G401.6 (cell line): ENCODE measurements at regions not wholly inside any gene's neighbourhood (a gene's known extent, or its start where the extent isn't known, plus 50 kb on each side); places are given as distances from the start of the nearest gene placed in this dataset.

ENCODE experiments used
- FAIRE-seq: peaks from 2 replicates; lab custom pipeline; 2012; peaks lifted over from hg19 to GRCh38; lab: Jason Lieb, UNC

GRCh38 chr5:167616043-167616890 lies 675.2 kb upstream of the WWC1 start:
- FAIRE-seq, result no peak

DNA sequence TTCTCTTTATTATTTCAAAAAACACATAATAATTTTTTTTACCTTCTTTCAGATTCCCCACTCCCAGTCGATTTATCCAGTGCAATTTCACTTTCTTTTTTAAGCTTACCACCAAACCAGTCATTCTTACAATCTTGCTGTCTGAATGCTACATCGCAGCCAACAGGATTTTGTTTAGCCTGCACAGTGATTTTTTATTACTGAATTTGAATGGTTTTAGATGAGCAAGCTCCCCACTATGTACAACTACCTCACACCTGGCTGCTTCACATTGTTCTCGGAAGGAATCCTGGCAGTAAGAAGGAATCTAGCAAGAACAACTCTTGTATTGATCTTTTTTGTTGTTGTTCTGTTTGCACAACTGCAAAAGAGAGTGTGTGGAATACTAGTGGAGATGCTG lies 668.1 kb upstream of the WWC1 start:
- no peak for FAIRE-seq

GRCh38 chr5:167624053-167624452 lies 667.4 kb upstream of the WWC1 start:
- FAIRE-seq, result no peak

DNA sequence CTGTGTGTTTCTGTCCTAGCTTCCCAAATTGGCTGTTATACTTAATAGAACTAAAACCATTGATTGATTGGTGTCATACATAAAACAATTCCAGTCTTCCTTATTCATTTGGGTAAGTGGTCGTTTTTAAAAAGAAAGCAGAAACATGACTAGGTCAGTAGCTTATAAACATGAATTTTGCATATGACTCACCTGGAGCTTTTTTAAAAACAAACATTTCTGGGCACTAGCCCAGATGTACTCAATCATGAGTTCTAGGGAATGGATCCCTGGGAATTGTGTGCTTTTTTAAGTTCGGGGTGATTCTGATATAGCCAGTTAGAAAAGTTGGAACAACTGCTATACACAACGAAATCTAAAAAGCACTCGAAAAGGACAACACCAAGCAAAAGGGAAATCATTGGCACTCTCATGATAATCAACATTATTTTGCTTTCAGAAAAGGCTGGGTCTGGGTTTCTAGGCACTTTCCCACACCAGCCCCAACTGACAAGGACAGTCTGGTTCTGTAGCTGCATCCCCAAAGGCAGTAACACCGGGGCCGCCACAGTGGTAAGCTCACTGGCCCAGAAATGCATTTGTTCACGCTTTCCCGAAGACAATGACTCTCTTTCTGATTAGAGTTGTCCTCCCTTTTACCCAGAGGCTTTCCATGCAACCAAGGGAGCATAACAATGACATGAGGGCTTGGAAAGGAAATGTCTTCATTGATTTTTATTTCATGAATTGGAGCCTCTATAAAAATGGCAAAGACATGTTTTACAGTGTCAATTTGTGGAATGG lies 664.9 kb upstream of the WWC1 start:
- FAIRE-seq, result no peak

DNA sequence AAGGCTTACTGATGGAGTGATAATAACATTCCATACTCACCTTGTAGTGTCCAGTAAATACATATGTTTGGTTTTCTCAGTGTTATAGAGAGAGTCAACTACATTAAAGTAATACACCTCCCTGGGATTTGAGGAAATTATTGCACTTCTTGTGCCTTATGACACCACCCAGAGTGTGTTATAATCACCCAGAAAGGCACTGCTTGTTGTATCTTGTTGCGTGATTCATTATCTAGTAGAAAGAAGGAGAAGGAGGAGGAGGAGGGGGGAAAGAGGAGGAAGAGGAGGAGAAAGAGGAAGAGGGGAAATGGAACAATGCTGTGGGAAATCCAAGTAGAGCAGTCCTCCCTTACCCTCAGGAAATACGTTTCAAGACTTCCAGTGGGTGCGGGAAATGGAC lies 661.8 kb upstream of the WWC1 start:
- no peak for FAIRE-seq

DNA sequence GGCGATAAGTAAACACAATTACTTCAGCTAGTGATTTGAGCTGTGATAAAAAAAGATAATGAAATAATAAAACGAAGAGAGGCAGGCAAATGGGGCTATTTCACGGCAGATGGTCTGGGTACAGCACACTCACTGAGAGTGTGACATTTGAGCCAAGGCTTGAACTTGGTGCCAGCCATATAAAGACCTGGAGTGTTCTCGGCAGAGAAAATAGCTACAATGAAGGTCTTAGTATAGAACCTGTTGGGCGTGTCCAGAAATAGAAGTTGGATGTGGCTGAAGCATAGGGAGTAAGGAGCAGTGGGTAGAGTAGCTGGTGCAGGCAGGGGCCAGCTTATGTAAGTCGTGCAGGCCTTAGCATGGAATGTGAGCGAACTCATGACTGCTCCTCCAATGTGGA lies 660.3 kb upstream of the WWC1 start:
- no peak for FAIRE-seq

DNA sequence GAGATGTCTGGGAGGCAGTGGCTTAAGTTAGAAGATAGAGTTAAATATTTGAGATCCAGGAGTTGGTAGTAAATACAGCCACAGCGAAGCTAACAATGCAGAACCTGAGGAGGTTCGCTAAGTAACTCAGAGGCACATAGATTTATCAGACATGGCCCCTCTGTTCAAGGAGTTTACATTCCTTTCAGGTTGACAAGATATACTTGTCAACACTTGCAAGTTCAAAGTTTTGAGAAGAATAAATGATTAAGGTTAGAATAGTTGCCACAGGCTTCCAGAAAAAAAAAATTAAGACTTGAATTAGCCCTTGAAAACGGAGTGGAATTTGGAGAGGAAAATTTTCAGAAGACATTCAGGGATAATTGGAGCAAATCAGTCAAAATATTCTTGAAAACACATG lies 658.3 kb upstream of the WWC1 start:
- no peak for FAIRE-seq

DNA sequence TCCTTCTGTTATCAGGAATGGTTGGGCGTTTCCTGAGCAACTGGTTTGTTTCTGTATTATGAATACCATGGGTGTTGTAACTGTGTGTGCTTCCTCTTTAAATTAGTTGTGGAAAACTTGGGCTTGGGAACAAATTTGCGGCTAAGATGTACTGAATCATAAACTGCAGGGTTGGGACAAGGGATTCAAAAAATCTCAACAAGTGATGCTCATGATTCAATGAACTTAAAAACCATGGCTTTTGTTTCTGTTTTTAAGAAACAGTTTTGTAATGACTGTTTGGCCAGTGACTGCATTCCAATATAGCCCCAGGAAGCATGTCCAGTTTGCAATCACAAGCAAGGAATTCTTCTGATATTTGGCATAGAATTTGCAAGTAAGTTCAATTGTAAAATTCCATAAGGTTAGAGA lies 657.5 kb upstream of the WWC1 start:
- no peak for FAIRE-seq

DNA sequence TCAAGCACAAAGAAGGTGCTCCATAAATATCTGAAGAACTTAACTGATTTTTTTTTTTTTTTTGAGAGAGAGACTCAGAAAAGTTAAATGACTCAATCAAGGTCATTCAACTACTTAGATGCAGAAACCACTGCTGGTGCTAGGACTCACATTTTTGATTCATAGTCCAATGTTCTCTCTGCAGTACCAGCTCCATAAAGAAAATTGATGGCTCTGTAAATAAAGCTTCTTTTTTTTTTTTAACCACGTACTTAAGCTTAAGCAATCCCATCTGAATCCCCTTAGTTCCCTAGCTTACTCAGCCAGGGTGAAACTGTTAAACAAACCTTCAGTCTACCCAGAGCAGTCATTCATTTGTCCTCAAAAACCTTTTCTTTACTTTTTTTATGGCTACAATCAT lies 657.0 kb upstream of the WWC1 start:
- FAIRE-seq, result peak; percentile 57

DNA sequence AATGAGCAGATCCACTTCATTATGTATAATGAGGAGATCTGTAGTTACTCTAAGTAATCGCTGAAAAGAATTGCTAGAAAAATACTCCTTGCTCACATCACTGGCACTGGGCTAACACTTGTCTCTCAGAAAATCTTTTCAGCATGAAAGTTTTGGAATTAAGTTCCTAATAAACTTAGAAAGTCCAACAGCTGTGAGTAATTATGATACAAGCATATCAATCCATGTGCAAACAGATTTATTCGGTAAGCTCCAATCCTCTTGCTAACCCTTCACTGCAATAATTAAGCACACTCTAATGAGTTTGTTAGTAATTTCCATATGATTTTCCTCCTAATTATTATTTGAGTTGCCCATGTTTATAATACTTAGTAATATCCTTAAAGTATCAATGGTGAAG lies 652.6 kb upstream of the WWC1 start:
- FAIRE-seq, result no peak

DNA sequence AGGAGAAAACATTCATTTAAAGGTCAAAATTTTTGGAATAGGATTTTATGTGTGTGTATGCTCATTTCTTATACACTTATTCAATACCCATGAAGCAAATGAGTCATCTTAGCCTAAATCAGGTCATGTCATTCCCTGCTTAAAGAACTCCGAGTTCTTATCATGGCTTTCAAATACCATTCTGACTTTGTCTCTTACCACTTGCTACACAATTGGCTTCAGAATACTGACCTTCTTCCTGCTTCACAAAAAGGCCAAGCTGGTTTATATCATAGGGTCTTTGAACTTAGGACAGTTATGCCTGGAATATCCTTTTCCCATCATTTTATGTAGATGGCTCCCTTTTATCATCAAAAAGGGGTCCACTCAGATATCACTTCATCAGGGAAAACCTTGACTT lies 652.2 kb upstream of the WWC1 start:
- no peak for FAIRE-seq

DNA sequence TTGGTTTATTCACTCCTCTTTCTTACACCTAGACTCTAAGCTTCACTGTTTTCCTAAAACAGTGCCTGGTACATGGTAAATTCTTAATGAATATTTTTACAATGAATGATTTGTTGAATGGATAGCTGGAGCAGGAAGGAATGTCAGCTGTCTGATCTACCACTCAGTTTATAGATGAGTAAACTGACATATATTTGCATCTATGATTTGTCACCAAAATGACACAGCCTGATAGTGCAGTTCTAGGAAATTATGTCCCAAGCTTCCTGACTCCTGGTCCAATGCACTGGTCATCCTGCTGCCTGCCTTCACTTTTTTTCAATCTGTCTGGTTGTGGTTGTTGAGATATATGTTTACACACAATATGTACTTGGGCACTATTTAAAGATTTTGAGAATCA lies 651.7 kb upstream of the WWC1 start:
- FAIRE-seq, result no peak

- no peak for FAIRE-seq
These were observed 649.3 kb upstream of the WWC1 start for GRCh38 chr5:167642181-167642580.

GRCh38 chr5:167642779-167643517 lies 648.5 kb upstream of the WWC1 start:
- FAIRE-seq, result no peak

GRCh38 chr5:167643631-167644280 lies 647.7 kb upstream of the WWC1 start:
- peak; percentile 45 for FAIRE-seq

- FAIRE-seq, result no peak
These were observed 646.8 kb upstream of the WWC1 start for GRCh38 chr5:167644619-167645018.

DNA sequence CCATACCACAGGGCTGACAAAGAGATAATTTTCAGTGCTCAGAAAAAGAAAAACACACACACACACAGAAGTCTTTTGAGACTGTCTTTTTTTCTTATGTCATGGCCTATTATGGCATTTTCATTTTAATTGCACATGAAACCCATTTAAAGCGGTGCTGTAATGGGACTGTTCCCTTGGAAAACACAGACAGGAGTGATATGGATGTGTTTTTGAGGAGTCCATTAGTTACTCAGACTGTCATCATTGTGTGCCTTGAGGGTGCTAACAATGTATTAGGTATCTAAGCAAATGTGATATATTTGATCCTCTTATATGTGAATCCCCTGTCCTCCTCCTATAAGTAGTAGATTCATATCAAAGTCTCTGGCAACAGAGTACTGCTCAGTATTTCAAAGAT lies 642.0 kb upstream of the WWC1 start:
- FAIRE-seq, result no peak

- no peak for FAIRE-seq
These were observed 638.8 kb upstream of the WWC1 start for GRCh38 chr5:167652690-167653089.

GRCh38 chr5:167653645-167654106 lies 637.8 kb upstream of the WWC1 start:
- FAIRE-seq, result no peak

GRCh38 chr5:167657016-167657415 lies 634.4 kb upstream of the WWC1 start:
- no peak for FAIRE-seq

DNA sequence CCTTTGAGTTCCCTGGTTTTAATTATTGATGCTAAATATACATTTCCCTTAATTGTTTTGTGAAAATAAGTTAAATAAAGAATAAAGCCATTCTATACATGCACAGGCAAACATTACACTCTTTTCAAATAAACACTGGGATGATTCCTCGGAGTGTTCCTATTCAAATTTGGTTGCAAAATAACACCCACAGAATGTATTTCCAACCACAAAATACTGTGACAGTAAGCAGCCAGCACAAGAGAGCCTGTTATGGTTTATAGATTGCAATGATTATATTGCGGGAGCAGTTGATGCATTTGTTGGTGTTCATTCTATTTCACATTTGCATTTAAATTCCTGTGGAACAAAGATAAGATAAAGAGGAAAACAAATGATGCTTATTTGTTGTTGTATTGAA lies 632.6 kb upstream of the WWC1 start:
- no peak for FAIRE-seq

DNA sequence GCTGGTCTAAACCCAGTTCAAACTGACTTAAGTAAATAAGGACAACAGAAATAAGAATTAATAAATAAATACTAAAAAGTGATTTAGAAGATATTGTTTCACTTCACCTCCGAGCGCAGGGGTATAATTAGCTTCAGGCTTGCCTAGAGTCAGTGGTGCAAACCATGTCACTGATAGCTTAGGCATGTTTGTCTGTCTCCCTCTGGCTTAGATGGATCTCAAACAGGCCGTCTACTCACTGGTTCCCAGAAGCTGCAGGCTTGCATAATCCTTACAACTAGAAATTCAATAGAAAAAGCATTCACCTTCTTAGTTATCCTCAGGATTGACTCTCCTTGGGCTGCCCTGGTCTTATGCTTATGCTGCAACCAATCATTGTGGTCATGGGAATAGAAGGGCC lies 629.8 kb upstream of the WWC1 start:
- FAIRE-seq, result no peak
